ENCODE measurements at regions not wholly inside any gene's neighbourhood (a gene's known extent, or its start where the extent isn't known, plus 50 kb on each side); places are given as distances from the start of the nearest gene placed in this dataset.

DNA sequence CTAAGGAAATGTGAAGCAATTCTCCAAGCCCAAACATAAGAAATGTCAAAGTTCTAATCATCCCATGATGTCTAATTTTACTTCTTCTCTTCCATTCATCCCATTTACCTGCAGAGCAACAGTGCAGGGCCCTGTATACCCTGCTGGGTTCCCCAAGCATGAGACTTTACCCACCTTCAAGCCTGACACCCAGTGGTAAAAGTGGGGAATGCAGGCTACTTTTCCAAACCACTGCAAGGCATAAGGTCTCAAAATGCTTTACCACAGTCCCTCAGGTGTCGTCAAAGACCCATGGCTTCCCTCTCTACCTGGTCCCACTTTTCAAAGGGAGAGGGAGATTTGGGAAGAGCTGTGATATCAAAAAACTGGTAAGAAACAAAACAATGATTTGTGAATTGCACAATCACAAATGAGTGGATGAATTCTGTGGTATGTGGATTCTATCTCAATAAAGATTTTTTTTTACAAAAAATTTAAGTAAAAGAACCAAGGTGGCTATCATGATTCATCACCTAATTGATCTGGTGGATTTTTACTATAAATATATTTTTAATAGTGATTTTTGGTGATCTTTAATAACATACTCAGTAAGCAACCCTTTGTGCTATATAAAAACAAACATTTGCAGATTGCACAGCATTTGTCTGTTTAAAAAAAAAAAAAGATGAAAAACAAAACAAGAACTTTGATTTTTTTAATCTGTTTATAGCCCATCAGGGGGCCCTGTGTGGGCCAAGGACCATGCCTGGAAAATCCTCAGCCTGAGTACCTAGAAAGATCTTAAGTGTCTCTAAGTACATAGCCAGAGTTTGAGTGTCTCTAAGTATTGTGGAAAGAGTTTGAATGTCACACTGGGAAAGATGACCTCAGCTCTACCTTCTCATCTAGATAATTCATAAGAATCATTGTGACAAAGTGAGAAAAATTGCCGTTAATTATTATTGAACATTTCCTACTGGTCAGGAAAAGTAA is 73.1 kb upstream of the GJB5 start:
- Histone ChIP-seq H3K4me3 (ENCODE audit: low read depth in 1 of 2, low read length in 2 of 2) (no peak overlapping the region), H3K27me3 (ENCODE audit: insufficient read depth, low read length, poor library complexity) (peaks cover 22% of the 10 kb centered on the region), H3K4me2 (ENCODE audit: insufficient read depth, low read length) (no peak overlapping the region), H3K79me2 (ENCODE audit: insufficient read depth, low read length) (no peaks in the 10 kb centered on the region), H3K9me3 (ENCODE audit: insufficient read depth, low read length, severe bottlenecking) (no peaks in the 10 kb centered on the region), H4K20me1 (ENCODE audit: insufficient read depth, low read length) (no peaks in the 10 kb centered on the region), H3K27ac (ENCODE audit: low read length) (no peak overlapping the region), H2AFZ (ENCODE audit: low read depth, low read length) (no peak overlapping the region), H3K9ac (ENCODE audit: low read depth, low read length) (no peak overlapping the region), H3K36me3 (ENCODE audit: insufficient read depth, low read length) (no peaks in the 10 kb centered on the region), H3K4me1 (ENCODE audit: insufficient read depth, low read length) (0 out of 2 replicates have a peak, but pooled peaks cover 8% of the 10 kb centered on the region)
- ATAC-seq (ENCODE audit: insufficient read depth, low read depth) (peak; percentile 62; the same call in 2 of the 3 replicates), DNase-seq (peak; percentile 55)
- TF ChIP-seq, protein P1, sequence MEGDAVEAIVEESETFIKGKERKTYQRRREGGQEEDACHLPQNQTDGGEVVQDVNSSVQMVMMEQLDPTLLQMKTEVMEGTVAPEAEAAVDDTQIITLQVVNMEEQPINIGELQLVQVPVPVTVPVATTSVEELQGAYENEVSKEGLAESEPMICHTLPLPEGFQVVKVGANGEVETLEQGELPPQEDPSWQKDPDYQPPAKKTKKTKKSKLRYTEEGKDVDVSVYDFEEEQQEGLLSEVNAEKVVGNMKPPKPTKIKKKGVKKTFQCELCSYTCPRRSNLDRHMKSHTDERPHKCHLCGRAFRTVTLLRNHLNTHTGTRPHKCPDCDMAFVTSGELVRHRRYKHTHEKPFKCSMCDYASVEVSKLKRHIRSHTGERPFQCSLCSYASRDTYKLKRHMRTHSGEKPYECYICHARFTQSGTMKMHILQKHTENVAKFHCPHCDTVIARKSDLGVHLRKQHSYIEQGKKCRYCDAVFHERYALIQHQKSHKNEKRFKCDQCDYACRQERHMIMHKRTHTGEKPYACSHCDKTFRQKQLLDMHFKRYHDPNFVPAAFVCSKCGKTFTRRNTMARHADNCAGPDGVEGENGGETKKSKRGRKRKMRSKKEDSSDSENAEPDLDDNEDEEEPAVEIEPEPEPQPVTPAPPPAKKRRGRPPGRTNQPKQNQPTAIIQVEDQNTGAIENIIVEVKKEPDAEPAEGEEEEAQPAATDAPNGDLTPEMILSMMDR (IDR thresholded peaks at IDR 0.05; ENCODE audit: borderline replicate concordance, extremely low read depth, low read length, poor library complexity, severe bottlenecking), result peak; percentile 90
- no peak for TF ChIP-seq EZH2 (IDR thresholded peaks at IDR 0.05; ENCODE audit: borderline replicate concordance, low read depth, low read length, severe bottlenecking)

GRCh38 chr1:34682452-34683223 is 72.2 kb upstream of the GJB5 start:
- no peaks in the 10 kb centered on the region for H3K36me3 ChIP-seq (ENCODE audit: insufficient read depth, low read length)
- H3K27me3 ChIP-seq (ENCODE audit: insufficient read depth, low read length, poor library complexity), result peaks cover 22% of the 10 kb centered on the region
- TF ChIP-seq, protein P1 (IDR thresholded peaks at IDR 0.05; ENCODE audit: borderline replicate concordance, extremely low read depth, low read length, poor library complexity, severe bottlenecking), result no peak
- no peak for TF ChIP-seq EZH2 (IDR thresholded peaks at IDR 0.05; ENCODE audit: borderline replicate concordance, low read depth, low read length, severe bottlenecking)
- ATAC-seq (ENCODE audit: insufficient read depth, low read depth), result no peak
- no peaks in the 10 kb centered on the region for H3K79me2 ChIP-seq (ENCODE audit: insufficient read depth, low read length)
- H3K9ac ChIP-seq (ENCODE audit: low read depth, low read length), result no peak overlapping the region
- 0 out of 2 replicates have a peak, but pooled peaks cover 8% of the 10 kb centered on the region for H3K4me1 ChIP-seq (ENCODE audit: insufficient read depth, low read length)
- no peak overlapping the region for H3K4me3 ChIP-seq (ENCODE audit: low read depth in 1 of 2, low read length in 2 of 2)
- H2AFZ ChIP-seq (ENCODE audit: low read depth, low read length), result no peak overlapping the region
- no peaks in the 10 kb centered on the region for H3K9me3 ChIP-seq (ENCODE audit: insufficient read depth, low read length, severe bottlenecking)
- no peaks in the 10 kb centered on the region for H4K20me1 ChIP-seq (ENCODE audit: insufficient read depth, low read length)
- no peak for DNase-seq
- H3K27ac ChIP-seq (ENCODE audit: low read length), result no peak overlapping the region
- no peak overlapping the region for H3K4me2 ChIP-seq (ENCODE audit: insufficient read depth, low read length)

- no peaks in the 10 kb centered on the region for H3K9me3 ChIP-seq (ENCODE audit: insufficient read depth, low read length, severe bottlenecking)
- DNase-seq (no peak), ATAC-seq (ENCODE audit: insufficient read depth, low read depth) (no peak)
- no peak overlapping the region for H3K4me3 ChIP-seq (ENCODE audit: low read depth in 1 of 2, low read length in 2 of 2)
- 0 out of 2 replicates have a peak, but pooled peaks cover 8% of the 10 kb centered on the region for H3K4me1 ChIP-seq (ENCODE audit: insufficient read depth, low read length)
- H3K27ac ChIP-seq (ENCODE audit: low read length), result no peak overlapping the region
- H3K9ac ChIP-seq (ENCODE audit: low read depth, low read length), result no peak overlapping the region
- no peaks in the 10 kb centered on the region for H3K36me3 ChIP-seq (ENCODE audit: insufficient read depth, low read length)
- TF ChIP-seq EZH2 (IDR thresholded peaks at IDR 0.05; ENCODE audit: borderline replicate concordance, low read depth, low read length, severe bottlenecking), result no peak
- TF ChIP-seq, protein P1 (IDR thresholded peaks at IDR 0.05; ENCODE audit: borderline replicate concordance, extremely low read depth, low read length, poor library complexity, severe bottlenecking), result no peak
- H2AFZ ChIP-seq (ENCODE audit: low read depth, low read length), result no peak overlapping the region
- H4K20me1 ChIP-seq (ENCODE audit: insufficient read depth, low read length), result no peaks in the 10 kb centered on the region
- H3K79me2 ChIP-seq (ENCODE audit: insufficient read depth, low read length), result no peaks in the 10 kb centered on the region
- H3K27me3 ChIP-seq (ENCODE audit: insufficient read depth, low read length, poor library complexity), result peaks cover 22% of the 10 kb centered on the region
- H3K4me2 ChIP-seq (ENCODE audit: insufficient read depth, low read length), result no peak overlapping the region
Measured at GRCh38 chr1:34683616-34684015, 71.2 kb upstream of the GJB5 start.

Measured in DND-41 (cell line).